Trophoblast cell (in vitro differentiated cells and primary cell): ENCODE measurements at regions not wholly inside any gene's neighbourhood (a gene's known extent, or its start where the extent isn't known, plus 50 kb on each side); places are given as distances from the start of the nearest gene placed in this dataset.

Experiments used
- DNase-seq, 2 donors: peaks; one replicate each; pipeline ENCODE4 v3.0.0-alpha.2; 2016
- H2AFZ ChIP-seq: 2 replicates; pipeline ENCODE4 v1.6.1; 2013; ENCODE audit warnings: low read length, moderate library complexity, mild to moderate bottlenecking; ENCODE audit not compliant: insufficient read depth, poor library complexity
- H2AK5ac ChIP-seq: 2 replicates; pipeline ENCODE4 v1.6.1; 2013; ENCODE audit warnings: mild to moderate bottlenecking, low read length
- H2BK120ac ChIP-seq: 2 replicates; pipeline ENCODE4 v1.6.1; 2013; ENCODE audit warnings: low read length, mild to moderate bottlenecking, moderate library complexity; ENCODE audit not compliant: insufficient read depth, poor library complexity
- H2BK12ac ChIP-seq: 2 replicates; pipeline ENCODE4 v1.6.1; 2013; ENCODE audit warnings: mild to moderate bottlenecking, low read length, moderate library complexity
- H2BK5ac ChIP-seq: 2 replicates; pipeline ENCODE4 v1.6.1; 2013; ENCODE audit warnings: low read length, low read depth, moderate library complexity, mild to moderate bottlenecking; ENCODE audit not compliant: poor library complexity
- H3K14ac ChIP-seq: 2 replicates; pipeline ENCODE4 v1.6.1; 2013; ENCODE audit warnings: mild to moderate bottlenecking, low read length
- H3K18ac ChIP-seq: 2 replicates; pipeline ENCODE4 v1.6.1; 2013; ENCODE audit warnings: mild to moderate bottlenecking, low read length
- H3K23ac ChIP-seq: 2 replicates; pipeline ENCODE4 v1.6.1; 2013; ENCODE audit warnings: low read length
- H3K27ac ChIP-seq: 2 replicates; pipeline ENCODE4 v1.5.1; 2013; ENCODE audit warnings: low read depth, mild to moderate bottlenecking, inconsistent platforms, low read length, moderate library complexity
- H3K27me3 ChIP-seq: 2 replicates; pipeline ENCODE4 v1.6.1; 2013; ENCODE audit warnings: inconsistent platforms, mild to moderate bottlenecking, low read length, moderate library complexity; ENCODE audit not compliant: insufficient read depth
- H3K36me3 ChIP-seq, 2 experiments: 1 replicate in 1 of 2; 2 replicates in 1 of 2; pipeline ENCODE4 v1.6.1; 2013; ENCODE audit warnings: low read length in 2 of 2, mild to moderate bottlenecking in 2 of 2, moderate library complexity in 1 of 2; ENCODE audit not compliant: insufficient read depth in 2 of 2, control insufficient read depth in 1 of 2
- H3K4ac ChIP-seq: 2 replicates; pipeline ENCODE4 v1.6.1; 2013; ENCODE audit warnings: low read depth, mild to moderate bottlenecking, low read length, moderate library complexity
- H3K4me1 ChIP-seq, 2 experiments: 1 replicate in 1 of 2; 2 replicates in 1 of 2; pipeline ENCODE4 v1.6.1; 2013; ENCODE audit warnings: low read length in 2 of 2, mild to moderate bottlenecking in 2 of 2, moderate library complexity in 1 of 2; ENCODE audit not compliant: insufficient read depth in 2 of 2, control insufficient read depth in 1 of 2
- H3K4me2 ChIP-seq: 2 replicates; pipeline ENCODE4 v1.6.1; 2013; ENCODE audit warnings: inconsistent platforms, mild to moderate bottlenecking, low read length, moderate library complexity
- H3K4me3 ChIP-seq: 2 replicates; pipeline ENCODE4 v1.5.1; 2013; ENCODE audit warnings: mild to moderate bottlenecking, low read depth, low read length, inconsistent platforms
- H3K79me1 ChIP-seq: one replicate; pipeline ENCODE4 v1.6.1; 2013; ENCODE audit warnings: low read length
- H3K79me2 ChIP-seq: 2 replicates; pipeline ENCODE4 v1.6.1; 2013; ENCODE audit warnings: low read length, mild to moderate bottlenecking; ENCODE audit not compliant: control insufficient read depth, insufficient read depth, poor library complexity
- H3K9ac ChIP-seq: 2 replicates; pipeline ENCODE4 v1.6.1; 2013; ENCODE audit warnings: mild to moderate bottlenecking, low read length
- H3K9me3 ChIP-seq: 2 replicates; pipeline ENCODE4 v1.6.1; 2013; ENCODE audit warnings: low read depth, mild to moderate bottlenecking, control low read depth, inconsistent platforms, low read length; ENCODE audit not compliant: insufficient read depth
- H4K12ac ChIP-seq: 2 replicates; pipeline ENCODE4 v1.6.1; 2013; ENCODE audit warnings: low read depth, mild to moderate bottlenecking, low read length, moderate library complexity
- H4K8ac ChIP-seq: 2 replicates; pipeline ENCODE4 v1.6.1; 2013; ENCODE audit warnings: low read depth, mild to moderate bottlenecking, low read length, moderate library complexity
- H4K91ac ChIP-seq: one replicate; pipeline ENCODE4 v1.6.1; 2013; ENCODE audit warnings: low read depth, mild to moderate bottlenecking, low read length, moderate library complexity
- WGBS: extraction: QIAGEN DNeasy Blood & Tissue Kit; methylation state at CpG from one replicate; pipeline ENCODE4 v1.1.7; 2013; ENCODE audit warnings: missing lambda C conversion rate; ENCODE audit not compliant: insufficient read length, insufficient coverage; ENCODE audit errors: extremely low coverage; 5-methylcytosine and 5-hydroxymethylcytosine counted together

DNA sequence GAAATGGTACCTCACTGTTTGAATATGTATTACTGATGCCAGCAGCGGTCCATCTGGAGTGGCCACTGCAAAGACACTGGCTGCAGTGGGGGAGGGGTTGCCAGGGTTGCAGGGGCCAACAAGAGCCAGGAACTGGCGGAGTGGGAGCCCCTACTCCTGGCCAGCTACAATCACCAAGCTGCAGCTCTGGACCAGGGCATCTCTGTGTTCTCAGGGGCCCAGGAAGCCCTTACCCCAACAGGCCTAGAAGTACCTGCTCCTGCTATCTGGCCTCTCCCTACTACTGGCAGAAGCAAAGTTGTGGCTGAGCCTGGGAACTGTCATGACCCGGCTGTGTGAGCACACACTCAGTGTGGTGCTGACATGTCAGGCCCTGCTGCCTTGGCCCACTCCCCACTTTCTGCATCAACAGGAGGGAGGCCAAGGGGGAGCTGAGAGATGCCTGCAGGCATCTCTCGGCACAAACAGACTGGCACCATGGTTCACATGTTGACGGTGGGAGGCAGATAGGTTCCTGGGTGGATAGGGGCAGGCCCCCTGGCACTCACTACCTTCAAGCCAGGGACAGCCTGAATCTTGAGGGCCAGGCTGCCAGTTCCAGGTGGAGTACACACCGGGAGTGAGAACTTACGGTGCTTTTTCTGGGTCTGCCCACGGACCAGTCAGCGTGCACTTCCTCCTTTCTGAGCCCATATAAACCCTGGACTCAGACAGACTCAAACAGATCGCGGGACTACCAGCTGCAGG is 1188.0 kb downstream of the GRIK2 start:
- Histone ChIP-seq H3K9me3 (peaks cover 12% of the 10 kb centered on the region), H3K23ac (no peak overlapping the region), H3K4me2 (no peak overlapping the region), H3K4me1 (no peaks in the 10 kb centered on the region), H3K4ac (no peak overlapping the region), H2AK5ac (no peak overlapping the region), H3K4me3 (no peak overlapping the region), H2BK120ac (no peak overlapping the region), H2BK5ac (no peak overlapping the region), H3K27ac (no peak overlapping the region), H2AFZ (no peak overlapping the region), H2BK12ac (no peak overlapping the region), H3K9ac (no peak overlapping the region), H3K18ac (no peak overlapping the region), H3K14ac (no peak overlapping the region), H3K27me3 (no peaks in the 10 kb centered on the region), H3K79me1 (no peaks in the 10 kb centered on the region), H3K79me2 (no peaks in the 10 kb centered on the region), H4K8ac (no peak overlapping the region), H4K12ac (no peak overlapping the region), H4K91ac (no peak overlapping the region), H3K36me3 (no peaks in the 10 kb centered on the region)
- no CpG with 5 or more reads among the region's 11 CpGs for WGBS
- no peak for DNase-seq

DNA sequence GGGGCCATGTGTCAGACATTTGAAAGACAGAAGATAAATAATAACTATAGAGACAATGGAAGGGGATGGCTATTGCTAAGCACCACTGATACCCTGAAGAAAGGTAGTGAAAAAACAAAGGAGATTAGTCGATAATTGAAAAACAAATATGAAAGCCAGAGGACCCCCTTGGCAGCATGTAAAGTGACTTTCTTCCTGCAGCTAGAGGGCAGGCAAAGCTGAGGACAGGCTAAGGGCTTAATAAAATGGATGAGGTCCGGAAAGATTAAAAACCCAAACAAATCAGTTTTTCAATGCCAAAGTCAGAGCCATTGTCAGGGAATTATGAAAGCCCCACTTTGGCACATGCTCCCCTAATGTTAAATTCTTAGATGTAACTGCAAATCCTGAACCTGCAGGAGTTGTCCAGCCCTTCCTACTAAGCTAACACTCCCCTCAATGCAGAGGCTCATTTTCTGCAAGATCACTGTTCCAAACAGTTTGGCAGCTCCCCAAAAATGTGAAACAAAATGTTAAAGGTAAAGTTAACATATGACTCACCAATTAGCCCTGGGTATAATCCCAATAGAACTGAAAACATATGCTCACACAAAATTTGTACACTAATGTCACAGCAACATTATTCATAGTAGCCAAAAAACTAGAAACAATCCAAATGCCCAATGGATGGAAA is 1177.9 kb downstream of the GRIK2 start:
- no peak overlapping the region for H3K23ac ChIP-seq
- H4K8ac ChIP-seq: no peak overlapping the region
- no peak overlapping the region for H2BK120ac ChIP-seq
- no peak overlapping the region for H3K4me3 ChIP-seq
- no peak overlapping the region for H3K9ac ChIP-seq
- no peaks in the 10 kb centered on the region for H3K9me3 ChIP-seq
- no peak overlapping the region for H2BK12ac ChIP-seq
- DNase-seq: no peak
- H4K12ac ChIP-seq: no peak overlapping the region
- H3K79me2 ChIP-seq: no peaks in the 10 kb centered on the region
- H4K91ac ChIP-seq: no peak overlapping the region
- H2AK5ac ChIP-seq: no peak overlapping the region
- H3K4me2 ChIP-seq: no peak overlapping the region
- no peaks in the 10 kb centered on the region for H3K4me1 ChIP-seq
- no peak overlapping the region for H3K18ac ChIP-seq
- no peak overlapping the region for H3K14ac ChIP-seq
- no peak overlapping the region for H2BK5ac ChIP-seq
- H3K27me3 ChIP-seq: no peaks in the 10 kb centered on the region
- no peak overlapping the region for H3K4ac ChIP-seq
- WGBS: no CpG with 5 or more reads among the region's 2 CpGs
- H3K79me1 ChIP-seq: no peaks in the 10 kb centered on the region
- H3K36me3 ChIP-seq: no peaks in the 10 kb centered on the region
- H3K27ac ChIP-seq: no peak overlapping the region
- H2AFZ ChIP-seq: no peak overlapping the region

DNA sequence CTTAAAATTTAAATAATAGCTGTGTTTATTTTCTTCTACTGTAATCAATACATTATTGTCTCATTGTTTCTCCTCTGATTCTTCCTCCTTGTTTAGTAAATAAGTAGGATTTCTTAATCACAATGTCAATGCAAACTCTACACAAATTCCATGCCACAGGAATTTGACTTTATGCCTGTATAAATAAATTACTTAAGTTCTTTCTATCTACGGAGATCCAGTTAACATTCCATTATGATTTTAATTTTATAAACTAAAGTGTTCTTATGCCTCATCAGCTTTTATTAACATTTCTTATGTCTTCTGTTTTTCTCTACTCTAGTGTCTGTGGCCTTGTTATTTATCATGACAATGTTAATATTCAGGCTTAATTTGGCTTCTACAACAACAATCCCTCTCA is 1169.2 kb downstream of the GRIK2 start:
- H3K27ac ChIP-seq: no peak overlapping the region
- no peak overlapping the region for H3K4ac ChIP-seq
- no peaks in the 10 kb centered on the region for H3K36me3 ChIP-seq
- H4K8ac ChIP-seq: no peak overlapping the region
- DNase-seq: no peak
- no peak overlapping the region for H2BK5ac ChIP-seq
- H2BK120ac ChIP-seq: no peak overlapping the region
- no peak overlapping the region for H3K23ac ChIP-seq
- no peaks in the 10 kb centered on the region for H3K79me2 ChIP-seq
- no CpG with 5 or more reads among the region's 1 CpG for WGBS
- H3K9ac ChIP-seq: no peak overlapping the region
- H3K4me2 ChIP-seq: no peak overlapping the region
- H3K4me3 ChIP-seq: no peak overlapping the region
- H4K12ac ChIP-seq: no peak overlapping the region
- H3K18ac ChIP-seq: no peak overlapping the region
- H3K27me3 ChIP-seq: no peaks in the 10 kb centered on the region
- H3K9me3 ChIP-seq: no peaks in the 10 kb centered on the region
- no peaks in the 10 kb centered on the region for H3K79me1 ChIP-seq
- H4K91ac ChIP-seq: no peak overlapping the region
- no peak overlapping the region for H3K14ac ChIP-seq
- no peak overlapping the region for H2BK12ac ChIP-seq
- no peak overlapping the region for H2AK5ac ChIP-seq
- no peaks in the 10 kb centered on the region for H3K4me1 ChIP-seq
- H2AFZ ChIP-seq: no peak overlapping the region

DNA sequence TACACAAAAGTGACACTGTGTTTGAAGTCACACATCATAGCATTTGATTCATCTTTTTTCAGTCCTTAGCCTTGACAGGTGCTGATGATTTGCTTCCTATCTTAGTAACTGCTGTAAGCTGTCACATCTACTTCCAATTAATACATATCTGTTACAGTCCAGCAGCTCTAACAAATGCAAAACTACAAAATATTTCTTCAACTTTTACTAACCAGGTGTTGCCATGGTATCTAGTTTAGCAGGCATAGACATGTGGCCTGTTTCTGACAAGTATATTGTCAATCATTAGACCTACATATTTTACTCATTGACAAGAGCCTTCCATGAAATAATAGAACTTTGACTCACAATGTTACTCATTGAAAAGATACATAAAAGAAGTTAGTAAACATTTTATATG is 1159.7 kb downstream of the GRIK2 start:
- Histone ChIP-seq H4K12ac (no peak overlapping the region), H3K79me1 (no peaks in the 10 kb centered on the region), H2AK5ac (no peak overlapping the region), H4K91ac (no peak overlapping the region), H2BK120ac (no peak overlapping the region), H3K18ac (no peak overlapping the region), H2AFZ (no peak overlapping the region), H3K27me3 (no peaks in the 10 kb centered on the region), H4K8ac (no peak overlapping the region), H3K4ac (no peak overlapping the region), H3K36me3 (no peaks in the 10 kb centered on the region), H3K4me2 (no peak overlapping the region), H3K4me3 (no peak overlapping the region), H3K27ac (no peak overlapping the region), H3K23ac (no peak overlapping the region), H3K79me2 (no peaks in the 10 kb centered on the region), H2BK5ac (no peak overlapping the region), H3K4me1 (no peaks in the 10 kb centered on the region), H3K9me3 (no peaks in the 10 kb centered on the region), H3K9ac (no peak overlapping the region), H3K14ac (no peak overlapping the region), H2BK12ac (no peak overlapping the region)
- DNase-seq: no peak
